GM10266 (cell line): ENCODE measurements at regions not wholly inside any gene's neighbourhood (a gene's known extent, or its start where the extent isn't known, plus 50 kb on each side); places are given as distances from the start of the nearest gene placed in this dataset.

Source experiments
- DNase-seq: peaks from one replicate; pipeline ENCODE4 v3.0.0; 2012; ENCODE audit errors: extremely low spot score
- CTCF ChIP-seq: IDR thresholded peaks from 2 replicates; pipeline ENCODE4 v1.5.1; 2012; ENCODE audit warnings: mild to moderate bottlenecking, low read depth; ENCODE audit not compliant: control insufficient read depth, insufficient read depth; ENCODE audit errors: missing control alignments

- TF ChIP-seq CTCF, result no peak
- DNase-seq, result no peak
These were observed 591.5 kb downstream of the METTL15 start for GRCh38 chr11:28699701-28700100.

DNA sequence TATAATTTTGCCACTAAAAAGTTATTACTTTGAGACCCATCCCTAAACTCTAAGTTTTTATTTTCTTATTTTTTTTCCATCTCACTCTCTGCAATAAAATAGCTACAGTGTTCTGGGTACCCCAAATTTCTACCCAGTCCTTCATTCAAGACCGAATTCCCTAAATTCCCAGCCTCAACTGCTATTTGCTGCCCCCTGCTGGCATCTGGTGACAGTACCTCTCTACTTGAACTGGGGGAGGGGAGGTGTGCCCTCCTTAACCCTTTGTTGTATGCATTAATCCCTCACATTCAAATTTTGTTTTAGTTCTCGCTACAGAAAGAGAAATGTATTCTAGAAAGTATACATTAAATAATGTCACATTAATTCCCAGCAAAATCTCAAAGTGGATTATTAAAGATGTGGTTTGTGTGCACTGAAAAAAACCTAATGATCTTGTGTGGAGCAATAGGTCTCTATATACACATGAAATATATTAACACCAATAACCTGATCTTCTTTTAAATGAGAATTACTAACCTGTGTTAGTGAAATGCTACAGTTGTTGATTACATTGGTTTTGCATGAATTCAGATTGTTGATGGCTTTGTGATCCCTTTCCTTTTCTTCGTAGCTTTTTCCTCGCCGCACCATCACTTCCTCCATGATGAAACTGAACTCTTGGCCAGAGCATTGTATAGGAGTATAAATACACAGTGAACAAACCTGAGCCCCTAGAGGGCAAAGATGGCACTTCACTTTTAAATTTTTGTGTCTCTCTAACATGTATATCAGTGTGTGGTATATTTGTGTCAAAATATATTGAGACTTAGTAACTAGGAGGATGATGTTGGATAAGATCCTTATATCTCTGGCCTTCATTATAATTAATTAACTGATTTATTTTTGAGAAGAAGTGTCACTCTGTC lies 590.0 kb downstream of the METTL15 start:
- peak; percentile 17 for DNase-seq
- TF ChIP-seq CTCF, result peak; percentile 89

DNA sequence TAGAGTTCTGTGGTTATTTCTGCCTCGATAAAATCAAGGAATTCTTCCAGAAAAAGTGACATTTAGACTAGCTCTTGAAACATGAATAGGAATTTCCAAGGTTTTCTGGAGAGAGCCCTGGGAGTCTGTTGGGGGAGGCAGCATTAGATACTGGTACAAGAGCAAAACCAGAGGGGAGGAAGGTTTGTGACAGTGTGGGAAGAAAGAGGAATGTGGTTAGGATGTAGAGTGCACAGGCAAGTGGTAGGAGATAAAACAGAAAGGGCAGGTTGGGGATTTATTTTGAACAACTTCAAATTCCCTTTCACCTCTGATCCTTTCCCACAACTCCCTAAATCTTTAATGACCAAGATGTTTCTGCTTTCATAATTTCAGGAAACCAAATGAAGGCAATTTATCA lies 588.4 kb downstream of the METTL15 start:
- DNase-seq, result no peak
- TF ChIP-seq CTCF, result no peak

DNA sequence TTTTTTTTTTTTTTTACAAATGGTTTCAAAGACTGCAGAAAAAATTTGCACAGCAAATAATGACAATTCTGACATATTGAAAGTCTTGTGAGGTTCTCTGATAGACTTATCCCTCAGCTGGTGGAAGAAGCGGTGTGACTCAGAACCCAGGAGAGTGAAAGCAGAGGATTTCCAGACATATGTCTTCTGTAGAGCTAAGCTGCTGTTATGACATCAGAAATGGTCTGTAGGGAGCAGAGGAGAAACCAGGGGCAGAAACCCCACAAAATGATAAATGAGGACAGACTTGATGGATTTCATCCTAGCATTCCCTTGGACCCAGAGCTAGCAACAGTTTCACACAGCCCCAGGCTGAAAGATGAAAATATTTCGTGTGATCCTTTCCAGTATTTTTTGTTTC lies 582.6 kb downstream of the METTL15 start:
- no peak for DNase-seq
- no peak for TF ChIP-seq CTCF

DNA sequence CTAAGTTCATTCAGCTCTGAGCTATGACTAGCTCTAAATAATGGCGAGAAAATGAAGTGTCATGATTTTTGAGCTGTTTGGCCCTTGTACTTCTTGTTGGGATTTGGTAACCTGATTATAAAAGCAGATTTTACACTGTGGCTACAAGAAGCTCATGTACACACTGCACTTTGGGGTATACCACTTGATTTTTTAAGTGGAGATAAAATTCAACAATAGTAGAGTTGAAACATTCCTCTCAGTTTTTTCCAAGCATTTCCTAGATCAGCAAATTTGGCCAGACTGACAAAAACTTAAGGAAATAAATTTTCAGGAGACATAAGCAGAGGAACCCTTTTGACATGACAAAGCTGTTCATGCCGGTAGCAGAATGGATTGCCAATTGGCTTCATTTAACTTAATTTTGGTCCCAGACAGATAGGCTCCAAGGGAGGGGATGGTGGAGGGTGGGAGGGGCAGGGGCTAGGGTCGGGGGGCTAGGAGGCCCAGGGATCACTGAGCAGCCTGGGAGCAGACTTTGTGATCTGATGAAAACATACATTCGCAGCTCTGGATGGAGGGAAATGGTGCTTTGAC lies 575.9 kb downstream of the METTL15 start:
- no peak for TF ChIP-seq CTCF
- DNase-seq, result no peak

- no peak for DNase-seq
- no peak for TF ChIP-seq CTCF
These were observed 571.7 kb downstream of the METTL15 start for GRCh38 chr11:28679795-28680468.

DNA sequence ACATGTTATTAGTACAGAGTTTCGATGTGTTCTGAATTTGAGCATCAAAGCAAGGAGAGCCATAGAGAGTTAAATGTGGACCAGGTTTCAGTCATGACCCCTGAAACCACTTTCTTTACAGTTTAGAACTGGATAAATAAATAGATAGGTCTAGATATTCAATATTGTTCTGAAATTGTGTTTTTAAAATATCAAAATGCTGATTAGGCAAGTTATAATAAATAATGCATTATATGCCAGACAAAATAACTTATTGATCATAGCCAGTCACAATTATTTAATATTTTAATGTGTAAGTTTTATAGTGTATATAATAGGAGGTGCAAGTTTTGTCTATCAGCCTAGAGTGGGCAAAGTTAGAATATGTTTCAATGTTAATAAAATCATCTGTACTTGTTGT lies 569.5 kb downstream of the METTL15 start:
- TF ChIP-seq CTCF, result no peak
- no peak for DNase-seq
